ENCODE measurements at regions not wholly inside any gene's neighbourhood (a gene's known extent, or its start where the extent isn't known, plus 50 kb on each side); places are given as distances from the start of the nearest gene placed in this dataset.

GRCh38 chr12:48286665-48287064, 64.1 kb downstream of the ZNF641 start:
- no peak overlapping the region for H3K4me3 Mint-ChIP-seq
- no peak overlapping the region for H2AK5ac ChIP-seq (ENCODE audit: insufficient read length, low read length)
- H3K27me3 ChIP-seq (ENCODE audit: insufficient read depth, low read length), result peaks cover 12% of the 10 kb centered on the region
- H3K23me2 ChIP-seq (ENCODE audit: insufficient read length, low read depth, low read length, poor library complexity, severe bottlenecking), result no peaks in the 10 kb centered on the region
- peaks cover 59% of the 10 kb centered on the region for H3K27me3 Mint-ChIP-seq (ENCODE audit: low read depth)
- no peaks in the 10 kb centered on the region for H3K36me3 Mint-ChIP-seq (ENCODE audit: insufficient read depth in 1 of 3, low read depth in 3 of 3)
- H2AFZ ChIP-seq (ENCODE audit: low read length), result no peak overlapping the region
- H3K4me1 ChIP-seq (ENCODE audit: insufficient read depth, low read length), result no peaks in the 10 kb centered on the region; the same call in 1 of the 2 replicates
- H3K79me2 ChIP-seq (ENCODE audit: insufficient read depth, low read length), result no peaks in the 10 kb centered on the region
- DNase-seq, result no peak
- no CpG with 5 or more reads among the region's 3 CpGs for WGBS (ENCODE audit: extremely low coverage, insufficient read length, low lambda C conversion rate)
- H2BK15ac ChIP-seq (ENCODE audit: low read depth, low read length), result no peak overlapping the region
- H3K9me3 ChIP-seq (ENCODE audit: control insufficient read depth, low read depth, low read length), result no peaks in the 10 kb centered on the region
- no peak overlapping the region for H3K23ac ChIP-seq (ENCODE audit: insufficient read length, low read depth, low read length)
- no peak overlapping the region for H2BK120ac ChIP-seq (ENCODE audit: low read depth, low read length, poor library complexity, severe bottlenecking)
- H4K91ac ChIP-seq (ENCODE audit: insufficient read length, low read depth, low read length), result no peak overlapping the region
- no peak overlapping the region for H3K56ac ChIP-seq (ENCODE audit: insufficient read length, low read depth, low read length)
- H3K27ac ChIP-seq (ENCODE audit: insufficient read length, low read depth, low read length), result no peak overlapping the region
- H4K8ac ChIP-seq (replicated peaks; ENCODE audit: insufficient read length, low read depth, low read length), result no peak overlapping the region
- no peak overlapping the region for H3T11ph ChIP-seq (ENCODE audit: low read length)
- no peak overlapping the region for H3K4me2 ChIP-seq (ENCODE audit: insufficient read depth, insufficient read length, low read length)
- no peak overlapping the region for H3K9ac ChIP-seq (ENCODE audit: extremely low read depth, insufficient read length, low read length)
- no peak overlapping the region for H2BK12ac ChIP-seq (ENCODE audit: insufficient read length, low read depth, low read length)
- no peaks in the 10 kb centered on the region; a peak in 1 of 5 replicates for H3K9me3 Mint-ChIP-seq
- no peak overlapping the region for H2BK20ac ChIP-seq (ENCODE audit: low read depth, low read length, poor library complexity, severe bottlenecking)
- no peaks in the 10 kb centered on the region for H4K20me1 ChIP-seq (ENCODE audit: control insufficient read depth, insufficient read depth, insufficient read length)
- peak; percentile 77 for TF ChIP-seq CTCF (conservative IDR thresholded peaks at IDR 0.05)
- H3K27ac Mint-ChIP-seq, result no peak overlapping the region
- no peaks in the 10 kb centered on the region for H3K79me1 ChIP-seq (ENCODE audit: insufficient read depth, low read depth, low read length, poor library complexity, severe bottlenecking)
- H3K18ac ChIP-seq (ENCODE audit: insufficient read length, low read depth, low read length), result no peak overlapping the region
- no peak overlapping the region for H3K4ac ChIP-seq (ENCODE audit: low read depth, low read length)
- H2BK5ac ChIP-seq (ENCODE audit: insufficient read length, low read length), result no peak overlapping the region
- H3K14ac ChIP-seq (ENCODE audit: insufficient read depth, low read length), result no peak overlapping the region
- no peak overlapping the region for H4K5ac ChIP-seq (ENCODE audit: insufficient read length, low read depth, low read length)
- H3K4me1 Mint-ChIP-seq, result no peaks in the 10 kb centered on the region

Measured in H9 (cell line).